Osteocyte (in vitro differentiated cells): ENCODE measurements at regions not wholly inside any gene's neighbourhood (a gene's known extent, or its start where the extent isn't known, plus 50 kb on each side); places are given as distances from the start of the nearest gene placed in this dataset.

Source experiments
- DNase-seq: peaks from one replicate; pipeline ENCODE4 v3.0.0; 2021; ENCODE audit warnings: mixed read lengths; ENCODE audit not compliant: unreplicated experiment; ENCODE audit errors: extremely low spot score
- H3K27ac Mint-ChIP-seq: one replicate; pipeline ENCODE4 v1.8.0; 2021; ENCODE audit warnings: mild to moderate bottlenecking, mixed read lengths; ENCODE audit not compliant: unreplicated experiment
- H3K27me3 Mint-ChIP-seq: one replicate; pipeline ENCODE4 v1.8.0; 2021; ENCODE audit warnings: mixed read lengths; ENCODE audit not compliant: unreplicated experiment
- H3K36me3 Mint-ChIP-seq: one replicate; pipeline ENCODE4 v1.8.0; 2021; ENCODE audit warnings: mixed read lengths; ENCODE audit not compliant: unreplicated experiment
- H3K4me1 Mint-ChIP-seq: one replicate; pipeline ENCODE4 v1.8.0; 2021; ENCODE audit warnings: mixed read lengths; ENCODE audit not compliant: unreplicated experiment
- H3K4me3 Mint-ChIP-seq: one replicate; pipeline ENCODE4 v1.8.0; 2021; ENCODE audit warnings: mild to moderate bottlenecking, moderate library complexity, mixed read lengths; ENCODE audit not compliant: unreplicated experiment
- H3K9me3 Mint-ChIP-seq: one replicate; pipeline ENCODE4 v1.8.0; 2021; ENCODE audit warnings: mixed read lengths; ENCODE audit not compliant: unreplicated experiment
- TF ChIP-seq, protein P1 (sequence below): fragments of 200-600 bp; sonication (generic); IDR thresholded peaks from 2 replicates; pipeline ENCODE4 v1.5.0; 2021; ENCODE audit warnings: antibody characterized with exemption, mild to moderate bottlenecking, moderate library complexity

- Mint-ChIP-seq H3K4me3 (no peak overlapping the region), H3K27me3 (no peaks in the 10 kb centered on the region), H3K27ac (no peak overlapping the region), H3K36me3 (no peaks in the 10 kb centered on the region), H3K9me3 (peaks cover 8% of the 10 kb centered on the region), H3K4me1 (peaks cover 12% of the 10 kb centered on the region)
- DNase-seq = no peak
- TF ChIP-seq, protein P1, sequence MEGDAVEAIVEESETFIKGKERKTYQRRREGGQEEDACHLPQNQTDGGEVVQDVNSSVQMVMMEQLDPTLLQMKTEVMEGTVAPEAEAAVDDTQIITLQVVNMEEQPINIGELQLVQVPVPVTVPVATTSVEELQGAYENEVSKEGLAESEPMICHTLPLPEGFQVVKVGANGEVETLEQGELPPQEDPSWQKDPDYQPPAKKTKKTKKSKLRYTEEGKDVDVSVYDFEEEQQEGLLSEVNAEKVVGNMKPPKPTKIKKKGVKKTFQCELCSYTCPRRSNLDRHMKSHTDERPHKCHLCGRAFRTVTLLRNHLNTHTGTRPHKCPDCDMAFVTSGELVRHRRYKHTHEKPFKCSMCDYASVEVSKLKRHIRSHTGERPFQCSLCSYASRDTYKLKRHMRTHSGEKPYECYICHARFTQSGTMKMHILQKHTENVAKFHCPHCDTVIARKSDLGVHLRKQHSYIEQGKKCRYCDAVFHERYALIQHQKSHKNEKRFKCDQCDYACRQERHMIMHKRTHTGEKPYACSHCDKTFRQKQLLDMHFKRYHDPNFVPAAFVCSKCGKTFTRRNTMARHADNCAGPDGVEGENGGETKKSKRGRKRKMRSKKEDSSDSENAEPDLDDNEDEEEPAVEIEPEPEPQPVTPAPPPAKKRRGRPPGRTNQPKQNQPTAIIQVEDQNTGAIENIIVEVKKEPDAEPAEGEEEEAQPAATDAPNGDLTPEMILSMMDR = no peak
These were observed 1162.8 kb downstream of the DSC3 start for GRCh38 chr18:29879763-29880162.

DNA sequence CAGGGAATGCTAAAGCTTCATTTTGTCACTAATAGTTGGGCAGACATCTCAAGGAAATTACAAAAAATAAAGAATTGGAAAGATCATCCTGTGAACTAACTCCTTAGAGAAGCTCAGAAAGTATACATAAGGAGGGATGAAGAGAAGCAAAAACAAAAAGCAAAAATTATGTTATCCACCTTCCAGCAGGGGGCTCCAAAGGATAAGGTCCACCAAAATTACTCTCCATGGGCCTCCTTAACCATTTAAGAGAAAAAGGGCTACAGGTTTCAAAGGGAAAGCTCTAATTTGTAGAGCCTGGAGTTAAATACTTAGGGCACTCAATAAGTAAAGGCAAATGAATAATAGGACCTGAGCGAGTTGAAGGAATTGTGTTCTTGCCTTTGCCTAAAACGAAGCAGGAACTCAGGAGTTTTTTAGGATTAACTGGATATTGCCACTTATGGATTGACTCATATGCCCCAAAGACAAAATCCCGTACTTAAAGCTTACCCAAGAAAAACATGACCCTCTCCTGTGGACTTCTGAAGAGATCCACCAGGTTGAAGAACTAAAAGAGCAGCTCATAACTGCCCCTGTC lies 1167.9 kb downstream of the DSC3 start:
- Mint-ChIP-seq H3K4me3 (no peak overlapping the region), H3K27ac (no peak overlapping the region), H3K27me3 (peaks cover 11% of the 10 kb centered on the region), H3K9me3 (peaks cover 8% of the 10 kb centered on the region), H3K36me3 (no peaks in the 10 kb centered on the region), H3K4me1 (peaks cover 2% of the 10 kb centered on the region)
- TF ChIP-seq, protein P1 = peak; percentile 84
- DNase-seq = no peak

DNA sequence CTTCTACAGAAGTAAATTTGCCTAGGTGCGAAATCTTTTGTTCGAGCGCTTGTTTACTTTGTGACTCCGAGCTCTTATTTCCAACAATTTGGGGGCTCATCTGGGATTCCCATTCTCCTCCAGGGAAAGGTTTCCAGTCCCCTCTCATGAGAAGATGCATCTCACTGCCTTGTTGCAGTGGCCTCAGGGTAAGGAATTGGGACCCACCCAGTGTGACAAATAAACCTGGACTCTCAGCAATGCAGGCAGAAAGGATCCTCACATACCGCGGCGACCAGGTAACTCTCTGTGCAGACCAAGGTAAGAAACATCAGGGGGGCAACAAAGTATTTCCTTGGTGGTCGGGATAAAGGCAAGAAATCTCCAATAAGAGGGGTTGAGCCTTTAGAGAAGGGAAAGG lies 1169.3 kb downstream of the DSC3 start:
- TF ChIP-seq, protein P1 = no peak
- peaks cover 21% of the 10 kb centered on the region for H3K27me3 Mint-ChIP-seq
- no peaks in the 10 kb centered on the region for H3K36me3 Mint-ChIP-seq
- H3K9me3 Mint-ChIP-seq = peaks cover 8% of the 10 kb centered on the region
- peaks cover 2% of the 10 kb centered on the region for H3K4me1 Mint-ChIP-seq
- H3K27ac Mint-ChIP-seq = no peak overlapping the region
- DNase-seq = no peak
- no peak overlapping the region for H3K4me3 Mint-ChIP-seq

DNA sequence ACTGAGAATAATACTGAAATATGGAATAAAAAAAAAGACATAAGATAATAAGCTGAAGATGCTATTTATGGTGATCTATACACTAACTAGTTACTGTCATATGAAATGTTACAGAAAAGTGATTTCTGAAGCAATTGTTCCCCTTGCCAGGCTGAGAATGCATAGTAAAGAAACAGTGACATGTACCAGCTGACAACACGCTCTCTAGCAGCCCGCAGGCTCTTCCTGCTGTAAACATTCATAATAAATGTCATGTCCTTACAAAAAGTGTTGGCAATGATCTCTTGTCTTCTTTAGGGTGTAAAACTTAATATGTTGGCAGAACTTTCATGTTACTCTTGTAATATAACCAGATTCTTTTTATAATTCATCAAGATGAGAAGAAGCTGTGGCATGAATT lies 1171.3 kb downstream of the DSC3 start:
- no peaks in the 10 kb centered on the region for H3K36me3 Mint-ChIP-seq
- H3K27me3 Mint-ChIP-seq = peaks cover 22% of the 10 kb centered on the region
- no peak overlapping the region for H3K4me3 Mint-ChIP-seq
- TF ChIP-seq, protein P1 = no peak
- no peaks in the 10 kb centered on the region for H3K9me3 Mint-ChIP-seq
- no peak for DNase-seq
- no peak overlapping the region for H3K27ac Mint-ChIP-seq
- H3K4me1 Mint-ChIP-seq = peaks cover 2% of the 10 kb centered on the region

DNA sequence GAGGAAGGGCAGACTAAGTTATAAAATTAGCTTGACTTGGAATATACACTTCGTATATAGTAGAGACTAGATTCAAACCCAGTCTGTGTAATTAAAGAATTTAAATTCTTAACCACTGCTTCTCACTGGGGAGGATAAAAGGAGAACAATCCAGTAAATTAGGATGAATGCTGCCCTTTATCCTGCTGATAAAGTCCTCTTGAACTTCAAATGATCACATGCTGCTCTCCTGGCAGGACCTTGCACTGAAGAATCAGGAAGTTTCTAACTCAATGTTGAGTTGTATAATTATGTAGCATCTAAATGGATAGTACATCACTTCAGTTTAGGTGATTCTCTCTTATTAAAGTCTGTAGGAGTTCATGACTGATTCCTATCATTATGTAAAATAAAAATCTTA lies 1179.7 kb downstream of the DSC3 start:
- no peaks in the 10 kb centered on the region for H3K9me3 Mint-ChIP-seq
- TF ChIP-seq, protein P1 = no peak
- no peak overlapping the region for H3K4me3 Mint-ChIP-seq
- no peak for DNase-seq
- H3K36me3 Mint-ChIP-seq = no peaks in the 10 kb centered on the region
- H3K27ac Mint-ChIP-seq = no peak overlapping the region
- H3K4me1 Mint-ChIP-seq = no peaks in the 10 kb centered on the region
- H3K27me3 Mint-ChIP-seq = peaks cover 21% of the 10 kb centered on the region
